COR-L47 (cell line): ENCODE measurements at regions not wholly inside any gene's neighbourhood (a gene's known extent, or its start where the extent isn't known, plus 50 kb on each side); places are given as distances from the start of the nearest gene placed in this dataset.
"Not testable (repeated sequence)": the region's sequence is repeated elsewhere in the genome, so short reads cannot be mapped to it uniquely, and the experiment has no call there.

ENCODE experiments used
- DNase-seq: peaks from one replicate; lab custom pipeline; 2025; lab: John Stamatoyannopoulos, UW

GRCh38 chr10:114872519-114873087, 51.0 kb downstream of the FHIP2A start:
- DNase-seq = peak; percentile 4

DNA sequence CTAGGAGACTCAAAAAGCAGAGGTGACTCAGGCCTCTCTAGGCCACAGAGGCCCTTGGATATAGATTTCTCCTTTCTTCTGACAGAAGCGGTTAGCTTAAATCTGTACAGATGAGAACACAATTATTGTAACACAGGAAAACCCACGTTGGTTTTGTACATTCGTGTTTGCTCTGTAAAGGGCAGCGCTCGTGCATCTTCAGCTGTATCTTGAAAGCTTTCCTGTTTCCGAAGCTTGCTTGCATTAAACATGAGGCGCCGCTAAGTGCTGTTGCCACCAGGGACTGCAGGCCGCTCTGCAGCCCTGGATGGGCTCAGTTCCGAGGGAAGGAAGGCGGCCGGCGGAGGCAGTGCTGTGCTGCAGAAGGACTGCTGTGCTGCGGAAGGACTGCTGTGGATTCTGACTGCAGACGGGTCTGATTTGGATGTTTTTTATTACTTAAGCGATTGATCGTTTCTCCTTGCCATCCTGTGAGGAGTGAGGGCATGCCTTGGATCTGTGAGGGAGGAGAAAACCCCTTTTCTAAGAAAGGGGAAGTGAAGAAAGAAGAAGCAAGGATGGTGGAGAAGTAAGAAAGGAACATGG, 53.3 kb downstream of the FHIP2A start:
- no peak for DNase-seq

- DNase-seq = not testable (repeated sequence)
Observed at GRCh38 chr10:114875590-114876081, 54.1 kb downstream of the FHIP2A start.

DNA sequence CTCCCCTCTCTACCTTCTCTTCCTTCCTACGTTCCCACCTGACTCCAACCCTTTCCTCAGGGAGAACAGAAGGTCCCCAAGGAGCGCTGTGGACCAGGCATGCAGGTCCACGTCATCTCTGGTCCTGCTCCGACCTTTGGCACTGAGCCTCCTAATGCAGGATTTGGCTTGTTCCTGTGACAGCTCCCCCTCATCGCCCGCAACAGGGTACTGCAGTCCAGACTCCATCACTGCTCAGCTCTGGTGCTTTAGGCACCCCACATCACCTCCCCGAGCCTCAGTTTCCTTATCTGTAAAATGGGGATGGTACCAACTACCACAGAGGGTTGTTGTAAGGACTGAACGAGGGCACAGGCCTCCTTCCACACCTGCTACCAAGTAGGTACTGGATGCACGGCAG, 54.6 kb downstream of the FHIP2A start:
- DNase-seq = no peak

- DNase-seq = peak; percentile 34
Observed at GRCh38 chr10:114876602-114877300, 55.2 kb downstream of the FHIP2A start.

DNA sequence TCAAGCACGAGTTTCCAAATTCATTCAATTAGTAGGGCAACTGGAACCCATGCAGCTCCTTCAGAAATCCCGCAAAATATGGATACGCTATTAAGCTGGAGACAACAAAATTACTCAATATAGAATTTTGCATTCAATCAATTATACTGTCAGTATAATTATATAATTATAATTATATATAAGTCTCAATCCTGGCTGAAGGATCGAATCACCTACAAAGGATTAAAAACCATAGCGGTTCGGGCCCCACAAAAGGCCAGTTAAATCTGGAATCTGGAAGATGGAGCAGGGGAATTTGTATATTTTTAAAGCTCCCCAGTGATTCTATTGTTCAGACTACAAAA, 55.7 kb downstream of the FHIP2A start:
- no peak for DNase-seq

GRCh38 chr10:114879093-114879492, 57.5 kb downstream of the FHIP2A start:
- DNase-seq = no peak

GRCh38 chr10:114879541-114880158, 58.1 kb downstream of the FHIP2A start:
- DNase-seq = no peak

GRCh38 chr10:114881417-114881816, 56.6 kb upstream of the TRUB1 start:
- no peak for DNase-seq

- DNase-seq = no peak
Observed at GRCh38 chr10:114881901-114882300, 56.1 kb upstream of the TRUB1 start.

- no peak for DNase-seq
Observed at GRCh38 chr10:114885443-114885842, 52.6 kb upstream of the TRUB1 start.
